ENCODE measurements at regions not wholly inside any gene's neighbourhood (a gene's known extent, or its start where the extent isn't known, plus 50 kb on each side); places are given as distances from the start of the nearest gene placed in this dataset.

GRCh38 chr10:130458509-130458908 lies 322.3 kb downstream of the GLRX3 start (continued):
- TF ChIP-seq ZNF462 (CRISPR knock-in tag; IDR thresholded peaks at IDR 0.05) = no peak
- TF ChIP-seq POLR2AphosphoS5 (IDR thresholded peaks at IDR 0.05; ENCODE audit: low read depth) = no peak

- DNase-seq (ENCODE audit: low spot score) = no peak
- Mint-ChIP-seq H3K9me3 (peaks cover 99% of the 10 kb centered on the region), H3K27ac (no peak overlapping the region)
- TF ChIP-seq STAT1 (IDR thresholded peaks at IDR 0.05; ENCODE audit: unreplicated experiment) = no peak
- TF ChIP-seq CTCF (conservative IDR thresholded peaks at IDR 0.05; ENCODE audit: low read depth in 2 of 2) = no peak
- no peak for TF ChIP-seq EZH2phosphoT487 (IDR thresholded peaks at IDR 0.05; ENCODE audit: unreplicated experiment)
- TF ChIP-seq ETS1 (IDR thresholded peaks at IDR 0.05) = no peak
- TF ChIP-seq ZNF331 (CRISPR knock-in tag; IDR thresholded peaks at IDR 0.05; ENCODE audit: low read depth) = no peak
- no peak for TF ChIP-seq CREB1 (CRISPR knock-in tag; IDR thresholded peaks at IDR 0.05; ENCODE audit: low read depth)
Measured at GRCh38 chr10:130459011-130459410, 322.8 kb downstream of the GLRX3 start.

More at GRCh38 chr10:130459011-130459410, 322.8 kb downstream of the GLRX3 start:
- peaks cover 7% of the 10 kb centered on the region for H3K27me3 Mint-ChIP-seq (ENCODE audit: insufficient read depth, low read depth, poor library complexity)
- Histone ChIP-seq H3K9me2 (ENCODE audit: insufficient read depth) (no peaks in the 10 kb centered on the region), H3K4me3 (no peak overlapping the region), H3K4me2 (no peak overlapping the region), H2AFZ (no peak overlapping the region), H3K79me2 (replicated peaks; ENCODE audit: insufficient read depth) (no peaks in the 10 kb centered on the region), H3K27ac (ENCODE audit: low read depth) (no peak overlapping the region), H3K36me3 (ENCODE audit: insufficient read depth) (no peaks in the 10 kb centered on the region; the same call in 1 of the 2 replicates), H4K20me1 (replicated peaks; ENCODE audit: insufficient read depth) (no peaks in the 10 kb centered on the region), H3K4me1 (ENCODE audit: insufficient read depth) (no peaks in the 10 kb centered on the region), H3K27me3 (ENCODE audit: insufficient read depth) (no peaks in the 10 kb centered on the region), H3F3A (replicated peaks; ENCODE audit: low read depth) (no peaks in the 10 kb centered on the region)
- no peaks in the 10 kb centered on the region for H3K4me1 Mint-ChIP-seq
- no peak overlapping the region for H3K4me3 Mint-ChIP-seq
- H3K36me3 Mint-ChIP-seq (ENCODE audit: low read depth) = peaks cover 44% of the 10 kb centered on the region
- no peak for ATAC-seq

Data from GM23338 (cell line).